Stomach smooth muscle (tissue), 2 donors: ENCODE measurements at regions not wholly inside any gene's neighbourhood (a gene's known extent, or its start where the extent isn't known, plus 50 kb on each side); places are given as distances from the start of the nearest gene placed in this dataset.

ENCODE experiments used
- H3K27ac ChIP-seq: one replicate; pipeline ENCODE4 v1.7.0; 2013; ENCODE audit warnings: mild to moderate bottlenecking, low read length, inconsistent platforms
- H3K27me3 ChIP-seq, 2 donors: one replicate each; pipeline ENCODE4 v1.7.0; 2013; ENCODE audit warnings: low read length in 2 of 2; ENCODE audit not compliant: insufficient read depth in 2 of 2, control insufficient read depth in 1 of 2
- H3K36me3 ChIP-seq, 2 donors: one replicate each; pipeline ENCODE4 v1.7.0; 2013; ENCODE audit warnings: low read length in 2 of 2; ENCODE audit not compliant: control insufficient read depth in 2 of 2, insufficient read depth in 2 of 2
- H3K4me1 ChIP-seq: one replicate; pipeline ENCODE4 v1.7.0; 2013; ENCODE audit warnings: low read length; ENCODE audit not compliant: control insufficient read depth, insufficient read depth
- H3K4me3 ChIP-seq, 2 donors: one replicate each; pipeline ENCODE4 v1.7.0; 2013; ENCODE audit warnings: low read length in 2 of 2
- H3K9ac ChIP-seq, 2 donors: one replicate each; pipeline ENCODE4 v1.7.0; 2013; ENCODE audit warnings: low read length in 2 of 2, mild to moderate bottlenecking in 1 of 2
- H3K9me3 ChIP-seq, 2 donors: one replicate each; pipeline ENCODE4 v1.7.0; 2013; ENCODE audit warnings: low read length in 2 of 2; ENCODE audit not compliant: control insufficient read depth in 2 of 2
- donor health status: healthy.
- donor health status: Pancreatic carcinoma.

DNA sequence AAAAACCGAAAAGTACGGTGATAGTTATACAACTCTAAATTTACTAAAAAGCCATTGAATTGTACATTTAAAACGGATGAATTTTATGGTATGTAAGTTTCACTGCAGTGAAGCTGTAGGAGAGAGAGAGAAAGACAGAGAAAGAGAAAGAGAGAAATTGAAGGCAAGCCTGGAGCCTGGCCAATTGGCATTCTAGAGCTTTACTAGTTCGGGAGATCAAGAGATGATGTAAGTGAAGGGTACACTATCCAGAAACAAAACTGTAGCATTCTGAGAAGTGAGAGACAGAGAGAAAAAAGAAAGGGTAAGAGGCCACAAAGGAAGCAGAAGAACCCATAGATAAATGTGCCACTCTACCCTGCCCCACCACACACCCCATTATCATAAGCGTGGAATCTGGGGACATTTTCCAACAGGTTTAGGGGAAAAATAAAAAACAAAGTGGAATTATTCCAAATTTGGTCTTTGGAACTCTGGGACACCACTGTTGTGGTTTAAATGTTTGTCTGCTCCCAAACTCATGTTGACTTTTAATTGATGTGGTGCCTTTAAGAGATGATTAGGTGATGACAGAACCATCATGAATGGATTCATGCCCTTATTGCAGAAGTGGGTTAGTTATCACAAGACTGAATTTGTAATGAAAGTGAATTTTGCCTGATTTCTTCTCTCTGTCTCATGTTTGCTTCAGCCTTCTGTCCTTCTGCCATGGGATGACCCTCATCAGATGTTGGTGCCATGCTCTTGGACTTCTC is 123.0 kb upstream of the PLS3 start:
- no peaks in the 10 kb centered on the region for H3K4me1 ChIP-seq
- no peaks in the 10 kb centered on the region for H3K36me3 ChIP-seq
- no peak overlapping the region for H3K27ac ChIP-seq
- H3K27me3 ChIP-seq, result peaks cover 0 to 10% of the 10 kb centered on the region in 2 donors
- H3K9ac ChIP-seq, result no peak overlapping the region
- H3K4me3 ChIP-seq, result no peak overlapping the region
- peaks cover 0 to 5% of the 10 kb centered on the region in 2 donors for H3K9me3 ChIP-seq

DNA sequence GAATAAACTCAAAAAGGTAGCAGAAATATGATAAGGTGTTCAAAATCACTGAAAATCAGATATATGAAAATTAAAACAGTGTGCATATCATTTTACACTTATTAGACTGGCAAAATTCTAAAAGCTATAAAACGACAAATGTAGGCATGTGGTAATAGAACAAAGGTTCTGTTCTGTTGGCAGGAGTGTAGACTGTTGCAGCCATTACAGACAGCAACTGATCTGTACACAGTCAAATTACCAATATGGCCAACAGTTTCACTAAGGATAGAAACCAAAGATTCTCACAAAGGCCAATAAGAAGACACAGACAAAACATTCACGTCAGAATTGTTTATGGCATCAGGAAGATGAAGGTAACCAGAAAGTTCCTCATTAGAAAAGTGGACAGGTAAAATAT is 112.8 kb upstream of the PLS3 start:
- H3K36me3 ChIP-seq, result no peaks in the 10 kb centered on the region
- no peaks in the 10 kb centered on the region for H3K9me3 ChIP-seq
- H3K27me3 ChIP-seq, result no peaks in the 10 kb centered on the region
- no peak overlapping the region for H3K9ac ChIP-seq
- no peak overlapping the region for H3K4me3 ChIP-seq
- H3K27ac ChIP-seq, result no peak overlapping the region
- no peaks in the 10 kb centered on the region for H3K4me1 ChIP-seq

DNA sequence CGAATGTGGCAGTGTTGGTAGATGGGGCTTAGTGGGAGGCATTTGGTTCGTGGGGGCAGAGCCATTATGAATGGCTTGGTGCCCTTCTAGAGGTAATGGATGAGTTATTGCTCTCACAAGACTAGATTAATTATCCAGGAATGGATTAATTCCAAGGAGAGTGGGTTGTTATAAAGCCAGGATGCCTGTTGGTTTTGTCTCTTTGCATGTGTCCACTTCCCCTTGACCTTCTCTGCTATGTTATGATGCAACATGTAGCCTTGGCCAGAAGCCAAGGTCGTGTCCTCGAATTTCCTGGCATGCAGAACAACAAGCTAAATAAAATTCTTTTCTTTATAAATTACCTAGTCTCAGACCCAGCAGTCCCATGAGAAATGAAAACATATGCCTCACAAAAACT is 111.2 kb upstream of the PLS3 start:
- Histone ChIP-seq H3K36me3 (no peaks in the 10 kb centered on the region), H3K4me1 (no peaks in the 10 kb centered on the region), H3K9me3 (no peaks in the 10 kb centered on the region), H3K27ac (no peak overlapping the region), H3K9ac (no peak overlapping the region), H3K4me3 (no peak overlapping the region), H3K27me3 (peaks cover 0 to 5% of the 10 kb centered on the region in 2 donors)

DNA sequence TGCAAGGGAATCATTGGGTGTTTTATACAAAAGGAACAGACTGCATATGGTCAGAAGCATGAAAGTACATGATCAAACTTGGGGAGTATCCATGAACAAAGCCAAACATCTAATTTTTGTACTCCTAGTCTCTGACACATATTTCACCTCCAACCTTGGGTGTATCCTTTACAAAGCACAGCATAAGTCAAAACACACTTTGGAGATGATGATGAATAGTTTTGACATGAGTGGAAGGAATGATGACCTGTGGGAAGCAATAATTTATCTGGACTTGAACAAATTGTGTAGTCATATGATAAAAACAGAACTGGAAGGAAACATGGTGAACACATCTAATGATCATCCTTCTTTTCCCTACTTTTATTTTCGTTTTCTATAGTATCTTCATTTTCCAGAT is 108.7 kb upstream of the PLS3 start:
- H3K9me3 ChIP-seq, result no peaks in the 10 kb centered on the region
- H3K27ac ChIP-seq, result no peak overlapping the region
- no peaks in the 10 kb centered on the region for H3K4me1 ChIP-seq
- H3K27me3 ChIP-seq, result peaks cover 0 to 10% of the 10 kb centered on the region in 2 donors
- H3K36me3 ChIP-seq, result no peaks in the 10 kb centered on the region
- no peak overlapping the region for H3K4me3 ChIP-seq
- no peak overlapping the region for H3K9ac ChIP-seq

DNA sequence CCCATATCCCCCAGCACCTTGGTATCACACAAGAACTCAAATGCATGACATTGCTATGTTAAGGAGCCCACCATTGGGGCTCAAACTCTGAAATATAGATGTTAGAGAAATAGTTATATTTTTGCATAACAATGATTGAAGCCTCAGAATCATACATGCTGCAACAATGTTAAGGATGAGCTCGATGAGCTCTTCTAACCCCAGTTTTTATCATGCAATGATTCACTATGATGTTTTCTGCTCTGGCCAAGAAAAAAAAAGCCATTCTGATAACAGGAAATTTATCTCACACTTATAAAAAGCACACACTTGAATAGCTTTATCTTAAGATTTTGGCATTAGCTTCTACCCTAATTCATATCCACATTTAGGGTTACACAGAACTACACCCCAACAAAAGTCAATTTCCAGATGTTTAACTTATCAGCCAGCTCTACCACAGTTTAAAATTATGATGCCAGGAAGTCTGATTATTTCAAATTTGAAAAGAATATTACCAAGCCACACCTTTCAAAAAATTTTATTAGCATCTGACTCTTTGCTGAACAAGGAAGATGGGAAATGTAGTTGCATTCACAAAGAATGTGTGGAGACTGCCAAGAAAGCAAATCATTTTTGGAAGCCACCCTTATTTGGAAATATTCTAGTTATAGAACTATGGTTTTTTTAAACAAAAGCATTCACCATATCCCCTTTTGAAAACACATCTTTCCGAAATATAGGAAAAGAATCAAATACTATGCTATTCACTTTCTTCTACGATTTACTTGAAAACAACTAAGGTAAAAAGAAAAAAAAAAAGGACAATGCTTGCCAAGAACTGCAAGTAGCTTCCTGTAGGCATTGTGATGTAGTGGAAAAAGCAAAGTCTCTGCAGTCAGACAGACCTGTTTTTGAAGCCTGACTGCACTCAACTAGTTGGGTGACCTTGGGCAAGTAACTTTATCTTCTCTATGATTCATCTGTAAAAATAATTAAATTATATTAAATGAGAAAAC is 100.8 kb upstream of the PLS3 start:
- Histone ChIP-seq H3K9ac (no peak overlapping the region), H3K4me3 (no peak overlapping the region), H3K27ac (no peak overlapping the region)

DNA sequence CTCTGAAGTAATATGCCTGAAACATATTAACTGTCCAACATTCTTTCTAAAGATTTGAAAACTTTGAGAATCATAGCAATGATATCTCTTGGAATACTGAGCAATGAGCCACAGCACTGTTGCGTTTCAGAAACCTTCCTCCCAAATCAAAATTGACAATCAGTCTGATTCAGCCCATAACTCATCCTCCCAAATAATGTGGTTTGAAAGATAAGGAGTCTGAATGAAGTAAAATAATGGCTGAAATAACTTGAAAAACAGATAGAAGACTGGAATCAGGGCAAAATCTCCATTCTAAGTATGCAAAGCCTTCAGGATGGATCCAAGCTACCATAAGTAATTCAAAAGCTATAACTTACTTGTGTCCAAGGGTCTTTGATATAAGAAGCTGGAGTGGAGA is 98.6 kb upstream of the PLS3 start:
- no peak overlapping the region for H3K27ac ChIP-seq
- no peaks in the 10 kb centered on the region for H3K9me3 ChIP-seq
- H3K4me1 ChIP-seq, result no peaks in the 10 kb centered on the region
- H3K9ac ChIP-seq, result no peak overlapping the region
- H3K36me3 ChIP-seq, result no peaks in the 10 kb centered on the region
- H3K27me3 ChIP-seq, result no peaks in the 10 kb centered on the region
- H3K4me3 ChIP-seq, result no peak overlapping the region

More for the DNA sequence above, 100.8 kb upstream of the PLS3 start:
- Histone ChIP-seq H3K27me3 (peaks cover 0 to 2% of the 10 kb centered on the region in 2 donors), H3K9me3 (no peaks in the 10 kb centered on the region), H3K4me1 (no peaks in the 10 kb centered on the region), H3K36me3 (no peaks in the 10 kb centered on the region)

DNA sequence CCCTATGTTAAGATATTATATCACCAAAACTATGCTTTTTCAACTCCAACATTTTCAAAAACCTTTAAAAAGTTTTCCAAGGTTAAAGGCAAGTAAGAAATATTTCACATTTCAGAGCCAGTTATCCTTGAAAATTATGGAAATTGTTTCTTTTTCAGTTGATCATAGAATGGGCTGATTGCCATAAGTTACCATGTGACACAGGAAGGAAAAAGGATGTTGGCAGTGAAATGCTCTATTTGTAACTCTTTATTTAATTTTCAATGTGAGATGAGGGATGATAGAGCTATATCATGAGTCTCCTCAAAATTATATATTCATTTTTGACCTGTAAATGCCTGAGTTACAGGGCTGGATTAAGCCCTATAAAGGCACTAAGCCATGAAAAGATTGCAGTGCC is 93.0 kb upstream of the PLS3 start:
- Histone ChIP-seq H3K9ac (no peak overlapping the region), H3K36me3 (no peaks in the 10 kb centered on the region), H3K4me3 (no peak overlapping the region), H3K4me1 (no peaks in the 10 kb centered on the region), H3K27ac (no peak overlapping the region), H3K27me3 (no peaks in the 10 kb centered on the region), H3K9me3 (no peaks in the 10 kb centered on the region)

DNA sequence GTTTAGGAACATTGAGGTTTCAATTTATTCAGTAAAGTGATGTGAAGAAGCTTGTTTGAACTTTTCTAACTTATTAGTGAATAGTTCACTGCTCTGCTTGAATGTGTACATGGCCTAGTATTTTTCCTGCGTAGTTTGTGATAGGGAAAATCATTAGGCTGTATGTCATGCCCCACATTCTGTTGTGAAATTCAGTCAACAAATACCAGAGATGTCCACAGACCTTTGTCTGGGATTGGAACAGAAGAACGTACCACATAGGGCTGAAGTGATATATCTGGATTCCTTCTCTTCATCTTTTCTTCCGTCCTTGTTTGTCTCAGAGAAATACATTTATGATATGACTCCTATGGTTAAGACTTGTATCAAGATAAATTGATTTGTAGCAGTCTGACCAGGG is 88.8 kb upstream of the PLS3 start:
- Histone ChIP-seq H3K9ac (no peak overlapping the region), H3K9me3 (no peaks in the 10 kb centered on the region), H3K27ac (no peak overlapping the region), H3K36me3 (no peaks in the 10 kb centered on the region), H3K27me3 (no peaks in the 10 kb centered on the region), H3K4me3 (no peak overlapping the region), H3K4me1 (no peaks in the 10 kb centered on the region)

DNA sequence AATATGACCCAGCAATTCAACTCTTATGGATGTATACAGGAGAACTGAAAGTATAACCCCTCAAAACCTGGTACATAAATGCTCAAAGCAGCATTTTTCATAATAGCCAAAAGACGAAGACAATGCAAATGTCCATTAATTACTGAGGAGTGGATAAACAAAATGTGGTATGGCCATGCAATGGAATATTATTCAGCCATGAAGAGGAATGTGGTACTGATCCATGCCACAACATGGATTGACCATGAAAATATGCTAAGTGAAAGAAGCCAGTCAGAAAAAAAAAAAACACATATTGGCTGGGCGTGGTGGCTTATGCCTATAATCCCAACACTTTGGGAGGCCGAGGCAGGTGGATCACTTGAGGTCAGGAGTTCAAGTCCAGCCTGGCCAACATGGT is 74.5 kb upstream of the PLS3 start:
- H3K4me3 ChIP-seq, result no peak overlapping the region
- H3K9me3 ChIP-seq, result peaks cover 0 to 3% of the 10 kb centered on the region in 2 donors
- H3K36me3 ChIP-seq, result no peaks in the 10 kb centered on the region
- no peaks in the 10 kb centered on the region for H3K27me3 ChIP-seq
- no peaks in the 10 kb centered on the region for H3K4me1 ChIP-seq
- H3K27ac ChIP-seq, result no peak overlapping the region
- no peak overlapping the region for H3K9ac ChIP-seq

DNA sequence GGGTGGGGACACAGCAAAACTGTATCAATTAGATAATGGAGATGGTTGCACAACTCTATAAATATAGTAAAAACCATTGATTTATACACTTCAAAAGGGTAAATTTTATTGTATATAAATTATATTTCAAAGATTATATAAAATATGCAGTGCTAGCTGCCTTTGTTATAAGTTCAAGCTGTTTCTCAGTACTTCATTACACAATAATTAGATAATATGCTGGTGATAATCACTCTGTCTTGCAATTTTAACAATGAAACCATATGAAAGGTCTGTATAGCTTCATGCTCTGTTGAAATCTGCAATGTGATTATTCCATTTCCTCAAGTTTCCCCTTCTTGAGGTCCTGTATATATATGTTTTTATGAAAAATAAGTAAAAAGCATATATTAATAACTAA is 73.4 kb upstream of the PLS3 start:
- H3K36me3 ChIP-seq, result no peaks in the 10 kb centered on the region
- H3K4me3 ChIP-seq, result no peak overlapping the region
- H3K4me1 ChIP-seq, result no peaks in the 10 kb centered on the region
- H3K9ac ChIP-seq, result no peak overlapping the region
- H3K9me3 ChIP-seq, result peaks cover 0 to 3% of the 10 kb centered on the region in 2 donors
- H3K27me3 ChIP-seq, result no peaks in the 10 kb centered on the region
- no peak overlapping the region for H3K27ac ChIP-seq
